ENCODE measurements at regions not wholly inside any gene's neighbourhood (a gene's known extent, or its start where the extent isn't known, plus 50 kb on each side); places are given as distances from the start of the nearest gene placed in this dataset.

DNA sequence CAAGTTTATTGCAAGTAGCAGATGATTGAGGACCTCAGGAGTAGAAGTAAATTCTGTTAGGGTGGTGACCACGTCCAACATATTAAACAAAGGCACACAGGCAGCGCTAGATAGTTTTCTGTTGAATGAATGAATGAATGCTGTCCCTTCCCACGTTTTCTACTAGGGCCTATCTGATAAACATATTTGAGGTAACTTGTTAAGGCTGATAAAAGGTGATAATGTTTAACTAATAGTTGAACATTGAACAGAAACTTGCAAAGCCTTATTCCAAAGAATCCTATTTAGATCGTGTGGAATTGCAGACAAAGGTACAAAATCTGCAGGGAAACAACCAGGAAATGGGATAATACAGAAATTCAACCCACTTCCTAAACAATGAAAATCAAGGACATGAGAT lies 559.5 kb upstream of the SEMA6D start:
- H4K8ac ChIP-seq (ENCODE audit: extremely low read depth, insufficient read depth, low read length) = no peak overlapping the region
- no peak overlapping the region for H3K4me2 ChIP-seq (ENCODE audit: insufficient read depth in 1 of 2, low read depth in 2 of 2, low read length in 2 of 2)
- H3K36me3 ChIP-seq (ENCODE audit: control insufficient read depth in 2 of 4, insufficient read depth in 4 of 4, low read length in 3 of 4) = no peaks in the 10 kb centered on the region
- H2AFZ ChIP-seq (ENCODE audit: low read length) = no peak overlapping the region
- POLR2A ChIA-PET (ENCODE audit: partially characterized antibody) = no interaction called here
- H3K27ac ChIP-seq (ENCODE audit: low read depth, low read length) = no peak overlapping the region
- no peaks in the 10 kb centered on the region for H3K9me3 ChIP-seq (ENCODE audit: insufficient read depth in 2 of 2, low read depth in 1 of 2, low read length in 1 of 2)
- no peak overlapping the region for H4K5ac ChIP-seq (ENCODE audit: insufficient read length, low read depth, low read length)
- no peak overlapping the region for H2BK120ac ChIP-seq (replicated peaks; ENCODE audit: low read depth, low read length)
- WGBS, 2 experiments (ENCODE audit: extremely low coverage in 1 of 2, insufficient coverage in 1 of 2, insufficient read length in 1 of 2, insufficient replicate concordance in 2 of 2, low coverage in 1 of 2, low lambda C conversion rate in 2 of 2, missing lambda C conversion rate in 1 of 2) = 98% methylated on average over 4 of the region's 4 CpGs; no CpG with 5 or more reads in 1 of the 2 experiments
- no peaks in the 10 kb centered on the region for H3K27me3 ChIP-seq (replicated peaks in 1 of 4; ENCODE audit: control insufficient read depth in 3 of 4, extremely low read depth in 1 of 4, insufficient read depth in 3 of 4, low read length in 3 of 4)
- no peak overlapping the region for H3K14ac ChIP-seq (ENCODE audit: insufficient read length)
- H3K23ac ChIP-seq (ENCODE audit: insufficient read length) = no peak overlapping the region
- H3K56ac ChIP-seq (replicated peaks; ENCODE audit: insufficient read length, low read depth, low read length) = no peak overlapping the region
- no peak overlapping the region for H3K4ac ChIP-seq (replicated peaks; ENCODE audit: insufficient read length, low read depth, low read length)
- H3K4me1 ChIP-seq (replicated peaks in 1 of 4; ENCODE audit: control insufficient read depth in 3 of 4, insufficient read depth in 4 of 4, low read length in 3 of 4) = peaks cover 0 to 2% (median 0%) of the 10 kb centered on the region in 4 experiments; a peak in 1 of 7 replicates
- H2BK15ac ChIP-seq (ENCODE audit: low read length) = no peak overlapping the region
- TF ChIP-seq RXRA (IDR thresholded peaks at IDR 0.05; ENCODE audit: insufficient read depth, low read depth, low read length) (no peak), SAP30 (IDR thresholded peaks at IDR 0.05; ENCODE audit: insufficient read depth, insufficient replicate concordance, low read length) (no peak), RFX5 (IDR thresholded peaks at IDR 0.05; ENCODE audit: borderline replicate concordance, low read depth, low read length) (no peak), BRCA1 (IDR thresholded peaks at IDR 0.05; ENCODE audit: low read depth, low read length) (no peak), HDAC6 (IDR thresholded peaks at IDR 0.05; ENCODE audit: low read depth, low read length) (no peak), ZNF274 (IDR thresholded peaks at IDR 0.05; ENCODE audit: borderline replicate concordance, extremely low read depth, low read length) (no peak), CREB1 (IDR thresholded peaks at IDR 0.05) (no peak), CEBPB (IDR thresholded peaks at IDR 0.05; ENCODE audit: low read depth, low read length) (no peak), KDM5A (IDR thresholded peaks at IDR 0.05; ENCODE audit: low read length) (no peak)
- TF ChIP-seq, protein P1, sequence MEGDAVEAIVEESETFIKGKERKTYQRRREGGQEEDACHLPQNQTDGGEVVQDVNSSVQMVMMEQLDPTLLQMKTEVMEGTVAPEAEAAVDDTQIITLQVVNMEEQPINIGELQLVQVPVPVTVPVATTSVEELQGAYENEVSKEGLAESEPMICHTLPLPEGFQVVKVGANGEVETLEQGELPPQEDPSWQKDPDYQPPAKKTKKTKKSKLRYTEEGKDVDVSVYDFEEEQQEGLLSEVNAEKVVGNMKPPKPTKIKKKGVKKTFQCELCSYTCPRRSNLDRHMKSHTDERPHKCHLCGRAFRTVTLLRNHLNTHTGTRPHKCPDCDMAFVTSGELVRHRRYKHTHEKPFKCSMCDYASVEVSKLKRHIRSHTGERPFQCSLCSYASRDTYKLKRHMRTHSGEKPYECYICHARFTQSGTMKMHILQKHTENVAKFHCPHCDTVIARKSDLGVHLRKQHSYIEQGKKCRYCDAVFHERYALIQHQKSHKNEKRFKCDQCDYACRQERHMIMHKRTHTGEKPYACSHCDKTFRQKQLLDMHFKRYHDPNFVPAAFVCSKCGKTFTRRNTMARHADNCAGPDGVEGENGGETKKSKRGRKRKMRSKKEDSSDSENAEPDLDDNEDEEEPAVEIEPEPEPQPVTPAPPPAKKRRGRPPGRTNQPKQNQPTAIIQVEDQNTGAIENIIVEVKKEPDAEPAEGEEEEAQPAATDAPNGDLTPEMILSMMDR (IDR thresholded peaks at IDR 0.05; ENCODE audit: control extremely low read depth in 1 of 3, insufficient read depth in 1 of 3, low read depth in 1 of 3, low read length in 3 of 3) = no peak
- TF ChIP-seq, protein P2, sequence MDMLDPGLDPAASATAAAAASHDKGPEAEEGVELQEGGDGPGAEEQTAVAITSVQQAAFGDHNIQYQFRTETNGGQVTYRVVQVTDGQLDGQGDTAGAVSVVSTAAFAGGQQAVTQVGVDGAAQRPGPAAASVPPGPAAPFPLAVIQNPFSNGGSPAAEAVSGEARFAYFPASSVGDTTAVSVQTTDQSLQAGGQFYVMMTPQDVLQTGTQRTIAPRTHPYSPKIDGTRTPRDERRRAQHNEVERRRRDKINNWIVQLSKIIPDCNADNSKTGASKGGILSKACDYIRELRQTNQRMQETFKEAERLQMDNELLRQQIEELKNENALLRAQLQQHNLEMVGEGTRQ (IDR thresholded peaks at IDR 0.05; ENCODE audit: low read length) = no peak
- H2AK5ac ChIP-seq (ENCODE audit: low read depth, low read length) = no peak overlapping the region
- H3K9ac ChIP-seq (replicated peaks in 1 of 4; ENCODE audit: extremely low read depth in 1 of 4, low read depth in 3 of 4, low read length in 3 of 4) = no peak overlapping the region
- no peak overlapping the region for H3K18ac ChIP-seq (ENCODE audit: extremely low read depth, low read length)
- H2BK12ac ChIP-seq (ENCODE audit: low read depth, low read length) = no peak overlapping the region
- no peaks in the 10 kb centered on the region for H4K20me1 ChIP-seq (replicated peaks in 1 of 2; ENCODE audit: control insufficient read depth in 1 of 2, insufficient read depth in 2 of 2, low read length in 2 of 2)
- H3K4me3 ChIP-seq (ENCODE audit: extremely low read depth in 1 of 4, insufficient read depth in 2 of 4, low read depth in 3 of 4, low read length in 4 of 4) = no peak overlapping the region
- H4K91ac ChIP-seq (replicated peaks; ENCODE audit: insufficient read length, low read length) = no peak overlapping the region
- H3K79me1 ChIP-seq (ENCODE audit: low read depth, low read length) = no peaks in the 10 kb centered on the region
- no peaks in the 10 kb centered on the region for H3K23me2 ChIP-seq (ENCODE audit: low read depth, low read length)
- H3K79me2 ChIP-seq (ENCODE audit: control insufficient read depth in 1 of 2, insufficient read depth in 2 of 2, low read length in 2 of 2) = no peaks in the 10 kb centered on the region
- H2BK5ac ChIP-seq (ENCODE audit: low read depth, low read length) = no peak overlapping the region
- no peak overlapping the region for H2BK20ac ChIP-seq (ENCODE audit: low read length)
- DNase-seq (ENCODE audit: low read depth in 1 of 2, low spot score in 2 of 2) (no peak), FAIRE-seq (no peak)
- CTCF ChIA-PET (ENCODE audit: partially characterized antibody) = no interaction called here

Measured in H1 (cell line).